HG03442 (cell line): ENCODE measurements at regions not wholly inside any gene's neighbourhood (a gene's known extent, or its start where the extent isn't known, plus 50 kb on each side); places are given as distances from the start of the nearest gene placed in this dataset.
"Not testable (repeated sequence)": the region's sequence is repeated elsewhere in the genome, so short reads cannot be mapped to it uniquely, and the experiment has no call there.

Experiments
- ATAC-seq: cut with Tn5 transposase; IDR thresholded peaks from one replicate; pipeline ENCODE4 v1.9.1; 2021; ENCODE audit warnings: mild to moderate bottlenecking, moderate library complexity; ENCODE audit not compliant: unreplicated experiment

GRCh38 chr18:22563164-22563583 is 145.5 kb upstream of the CTAGE1 start:
- ATAC-seq = peak; percentile 86

- ATAC-seq = no peak
Observed at GRCh38 chr18:22564036-22564435, 146.3 kb upstream of the CTAGE1 start.

GRCh38 chr18:22566703-22567420 is 149.1 kb upstream of the CTAGE1 start:
- ATAC-seq = no peak

- ATAC-seq = no peak
Observed at GRCh38 chr18:22567794-22568193, 150.1 kb upstream of the CTAGE1 start.

- ATAC-seq = no peak
Observed at GRCh38 chr18:22570492-22570891, 152.8 kb upstream of the CTAGE1 start.

GRCh38 chr18:22572341-22572740 is 154.6 kb upstream of the CTAGE1 start:
- ATAC-seq = no peak

- no peak for ATAC-seq
Observed at GRCh38 chr18:22579271-22579670, 161.6 kb upstream of the CTAGE1 start.

- no peak for ATAC-seq
Observed at GRCh38 chr18:22585333-22585732, 167.6 kb upstream of the CTAGE1 start.

- ATAC-seq = no peak
Observed at GRCh38 chr18:22585821-22586220, 168.1 kb upstream of the CTAGE1 start.

GRCh38 chr18:22591222-22591621 is 173.5 kb upstream of the CTAGE1 start:
- no peak for ATAC-seq

GRCh38 chr18:22594155-22594690 is 176.5 kb upstream of the CTAGE1 start:
- ATAC-seq = no peak

GRCh38 chr18:22601481-22601880 is 183.8 kb upstream of the CTAGE1 start:
- ATAC-seq = no peak

- ATAC-seq = not testable (repeated sequence)
Observed at GRCh38 chr18:22602456-22602855, 184.7 kb upstream of the CTAGE1 start.

- ATAC-seq = no peak
Observed at GRCh38 chr18:22603902-22604301, 186.2 kb upstream of the CTAGE1 start.

- ATAC-seq = no peak
Observed at GRCh38 chr18:22604390-22604985, 186.8 kb upstream of the CTAGE1 start.

GRCh38 chr18:22604986-22605421 is 187.3 kb upstream of the CTAGE1 start:
- no peak for ATAC-seq

GRCh38 chr18:22605736-22606135 is 188.0 kb upstream of the CTAGE1 start:
- no peak for ATAC-seq

- ATAC-seq = no peak
Observed at GRCh38 chr18:22606563-22607283, 189.0 kb upstream of the CTAGE1 start.

GRCh38 chr18:22607284-22607635 is 189.5 kb upstream of the CTAGE1 start:
- ATAC-seq = no peak

- no peak for ATAC-seq
Observed at GRCh38 chr18:22608847-22609246, 191.1 kb upstream of the CTAGE1 start.

GRCh38 chr18:22609642-22610041 is 191.9 kb upstream of the CTAGE1 start:
- no peak for ATAC-seq
